ENCODE measurements at regions not wholly inside any gene's neighbourhood (a gene's known extent, or its start where the extent isn't known, plus 50 kb on each side); places are given as distances from the start of the nearest gene placed in this dataset.

DNA sequence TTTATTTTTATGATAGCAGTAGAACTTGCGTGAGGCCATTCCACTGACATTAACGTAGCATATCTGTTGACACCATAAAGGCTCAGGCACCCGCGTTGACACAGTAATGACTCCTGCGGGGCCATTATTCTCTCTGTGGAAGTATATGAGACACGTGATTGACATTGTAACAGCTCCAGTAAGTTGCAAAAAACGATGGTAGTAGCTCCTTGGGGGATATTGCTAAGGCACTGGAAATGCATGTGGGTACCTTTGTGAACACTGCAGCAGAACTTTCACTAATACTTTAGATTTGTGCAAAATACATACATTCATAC lies 918.8 kb upstream of the CDH8 start:
- Histone ChIP-seq H3K36me3 (ENCODE audit: control insufficient read depth, insufficient read depth, low read length) (no peaks in the 10 kb centered on the region), H3K27me3 (ENCODE audit: control insufficient read depth, insufficient read depth, low read length) (no peaks in the 10 kb centered on the region), H3K4me3 (ENCODE audit: low read depth, low read length) (no peak overlapping the region)
- FAIRE-seq, result no peak
- TF ChIP-seq, protein P1, sequence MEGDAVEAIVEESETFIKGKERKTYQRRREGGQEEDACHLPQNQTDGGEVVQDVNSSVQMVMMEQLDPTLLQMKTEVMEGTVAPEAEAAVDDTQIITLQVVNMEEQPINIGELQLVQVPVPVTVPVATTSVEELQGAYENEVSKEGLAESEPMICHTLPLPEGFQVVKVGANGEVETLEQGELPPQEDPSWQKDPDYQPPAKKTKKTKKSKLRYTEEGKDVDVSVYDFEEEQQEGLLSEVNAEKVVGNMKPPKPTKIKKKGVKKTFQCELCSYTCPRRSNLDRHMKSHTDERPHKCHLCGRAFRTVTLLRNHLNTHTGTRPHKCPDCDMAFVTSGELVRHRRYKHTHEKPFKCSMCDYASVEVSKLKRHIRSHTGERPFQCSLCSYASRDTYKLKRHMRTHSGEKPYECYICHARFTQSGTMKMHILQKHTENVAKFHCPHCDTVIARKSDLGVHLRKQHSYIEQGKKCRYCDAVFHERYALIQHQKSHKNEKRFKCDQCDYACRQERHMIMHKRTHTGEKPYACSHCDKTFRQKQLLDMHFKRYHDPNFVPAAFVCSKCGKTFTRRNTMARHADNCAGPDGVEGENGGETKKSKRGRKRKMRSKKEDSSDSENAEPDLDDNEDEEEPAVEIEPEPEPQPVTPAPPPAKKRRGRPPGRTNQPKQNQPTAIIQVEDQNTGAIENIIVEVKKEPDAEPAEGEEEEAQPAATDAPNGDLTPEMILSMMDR (IDR thresholded peaks at IDR 0.05; ENCODE audit: insufficient read depth, low read length, severe bottlenecking), result no peak
- no peak for DNase-seq (ENCODE audit: low read depth)

- TF ChIP-seq, protein P1 (IDR thresholded peaks at IDR 0.05; ENCODE audit: insufficient read depth, low read length, severe bottlenecking), result no peak
- no peak overlapping the region for H3K4me3 ChIP-seq (ENCODE audit: low read depth, low read length)
- H3K27me3 ChIP-seq (ENCODE audit: control insufficient read depth, insufficient read depth, low read length), result no peaks in the 10 kb centered on the region
- DNase-seq (ENCODE audit: low read depth), result no peak
- no peak for FAIRE-seq
- H3K36me3 ChIP-seq (ENCODE audit: control insufficient read depth, insufficient read depth, low read length), result no peaks in the 10 kb centered on the region
These were observed 918.1 kb upstream of the CDH8 start for GRCh38 chr16:62954144-62955032.

- FAIRE-seq (no peak), DNase-seq (ENCODE audit: low read depth) (no peak)
- Histone ChIP-seq H3K27me3 (ENCODE audit: control insufficient read depth, insufficient read depth, low read length) (no peaks in the 10 kb centered on the region), H3K36me3 (ENCODE audit: control insufficient read depth, insufficient read depth, low read length) (no peaks in the 10 kb centered on the region), H3K4me3 (ENCODE audit: low read depth, low read length) (no peak overlapping the region)
- TF ChIP-seq, protein P1 (IDR thresholded peaks at IDR 0.05; ENCODE audit: insufficient read depth, low read length, severe bottlenecking), result no peak
These were observed 914.1 kb upstream of the CDH8 start for GRCh38 chr16:62950351-62950750.

- TF ChIP-seq, protein P1 (IDR thresholded peaks at IDR 0.05; ENCODE audit: insufficient read depth, low read length, severe bottlenecking), result no peak
- Histone ChIP-seq H3K27me3 (ENCODE audit: control insufficient read depth, insufficient read depth, low read length) (no peaks in the 10 kb centered on the region), H3K4me3 (ENCODE audit: low read depth, low read length) (no peak overlapping the region), H3K36me3 (ENCODE audit: control insufficient read depth, insufficient read depth, low read length) (no peaks in the 10 kb centered on the region)
- DNase-seq (ENCODE audit: low read depth) (no peak), FAIRE-seq (no peak)
These were observed 904.3 kb upstream of the CDH8 start for GRCh38 chr16:62940569-62940968.

- no peaks in the 10 kb centered on the region for H3K36me3 ChIP-seq (ENCODE audit: control insufficient read depth, insufficient read depth, low read length)
- FAIRE-seq (no peak), DNase-seq (ENCODE audit: low read depth) (no peak)
- H3K27me3 ChIP-seq (ENCODE audit: control insufficient read depth, insufficient read depth, low read length), result no peaks in the 10 kb centered on the region
- no peak overlapping the region for H3K4me3 ChIP-seq (ENCODE audit: low read depth, low read length)
- TF ChIP-seq, protein P1 (IDR thresholded peaks at IDR 0.05; ENCODE audit: insufficient read depth, low read length, severe bottlenecking), result no peak
These were observed 903.4 kb upstream of the CDH8 start for GRCh38 chr16:62939687-62940086.

- Histone ChIP-seq H3K36me3 (ENCODE audit: control insufficient read depth, insufficient read depth, low read length) (no peaks in the 10 kb centered on the region), H3K27me3 (ENCODE audit: control insufficient read depth, insufficient read depth, low read length) (no peaks in the 10 kb centered on the region), H3K4me3 (ENCODE audit: low read depth, low read length) (no peak overlapping the region)
- FAIRE-seq (no peak), DNase-seq (ENCODE audit: low read depth) (no peak)
- TF ChIP-seq, protein P1 (IDR thresholded peaks at IDR 0.05; ENCODE audit: insufficient read depth, low read length, severe bottlenecking), result no peak
These were observed 897.7 kb upstream of the CDH8 start for GRCh38 chr16:62933929-62934328.

Data from bronchial epithelial cell (primary cell).